ENCODE measurements at regions not wholly inside any gene's neighbourhood (a gene's known extent, or its start where the extent isn't known, plus 50 kb on each side); places are given as distances from the start of the nearest gene placed in this dataset.
"Not testable (repeated sequence)": the region's sequence is repeated elsewhere in the genome, so short reads cannot be mapped to it uniquely, and the experiment has no call there.

GRCh38 chr22:22318723-22319465, 74.3 kb downstream of the VPREB1 start:
- DNase-seq (ENCODE audit: low read depth, low spot score) = no peak
- Histone ChIP-seq H3K27ac (ENCODE audit: low read depth, low read length) (no peak overlapping the region), H3K27me3 (ENCODE audit: control insufficient read depth, insufficient read depth, low read length) (no peaks in the 10 kb centered on the region), H3K4me3 (ENCODE audit: low read depth, low read length) (no peak overlapping the region), H3K9me3 (ENCODE audit: control insufficient read depth, insufficient read depth, low read length) (no peaks in the 10 kb centered on the region)
- no peak for TF ChIP-seq CTCF (IDR thresholded peaks at IDR 0.05; ENCODE audit: low read depth, low read length)
- ChIA-PET POLR2A (no interaction called here), CTCF (interaction anchor here (1.1 kb wide), 1 partner anchor 111 kb away, joined by 3 read pairs; no protein-coding TSS in a partner anchor)

- DNase-seq (ENCODE audit: low read depth, low spot score); H3K4me3 ChIP-seq (ENCODE audit: low read depth, low read length): not testable (repeated sequence)
- CTCF ChIA-PET = interaction anchor here (0.6 to 1.7 kb wide), 9 partner anchors 9 to 260 kb away, joined by 3 to 7 read pairs (median 3); no protein-coding TSS in a partner anchor
These were observed 77.4 kb downstream of the VPREB1 start for GRCh38 chr22:22321743-22322611.

GRCh38 chr22:22322792-22323191, 78.2 kb downstream of the VPREB1 start:
- H3K27me3 ChIP-seq (ENCODE audit: control insufficient read depth, insufficient read depth, low read length) = peaks cover 4% of the 10 kb centered on the region
- TF ChIP-seq CTCF (IDR thresholded peaks at IDR 0.05; ENCODE audit: low read depth, low read length) = no peak
- H3K4me3 ChIP-seq (ENCODE audit: low read depth, low read length) = no peak overlapping the region
- ChIA-PET POLR2A (no interaction called here), CTCF (interaction anchor here (0.6 to 1.7 kb wide), 3 partner anchors 109 to 261 kb away, joined by 3 to 7 read pairs (median 3); no protein-coding TSS in a partner anchor)
- no peak overlapping the region for H3K27ac ChIP-seq (ENCODE audit: low read depth, low read length)
- DNase-seq (ENCODE audit: low read depth, low spot score) = no peak
- no peaks in the 10 kb centered on the region for H3K9me3 ChIP-seq (ENCODE audit: control insufficient read depth, insufficient read depth, low read length)

More at GRCh38 chr22:22321743-22322611, 77.4 kb downstream of the VPREB1 start:
- H3K27ac ChIP-seq (ENCODE audit: low read depth, low read length); POLR2A ChIA-PET; H3K9me3 ChIP-seq (ENCODE audit: control insufficient read depth, insufficient read depth, low read length); H3K27me3 ChIP-seq (ENCODE audit: control insufficient read depth, insufficient read depth, low read length): not testable (repeated sequence)
- peak; percentile 82 for TF ChIP-seq CTCF (IDR thresholded peaks at IDR 0.05; ENCODE audit: low read depth, low read length)

- TF ChIP-seq CTCF (IDR thresholded peaks at IDR 0.05; ENCODE audit: low read depth, low read length) = no peak
- DNase-seq (ENCODE audit: low read depth, low spot score) = no peak
- Histone ChIP-seq H3K4me3 (ENCODE audit: low read depth, low read length) (no peak overlapping the region), H3K27me3 (ENCODE audit: control insufficient read depth, insufficient read depth, low read length) (peaks cover 18% of the 10 kb centered on the region), H3K27ac (ENCODE audit: low read depth, low read length) (no peak overlapping the region), H3K9me3 (ENCODE audit: control insufficient read depth, insufficient read depth, low read length) (no peaks in the 10 kb centered on the region)
- ChIA-PET POLR2A (no interaction called here), CTCF (no interaction called here)
These were observed 83.1 kb downstream of the VPREB1 start for GRCh38 chr22:22327723-22328122.

- no peak for TF ChIP-seq CTCF (IDR thresholded peaks at IDR 0.05; ENCODE audit: low read depth, low read length)
- ChIA-PET POLR2A (no interaction called here), CTCF (no interaction called here)
- no peak for DNase-seq (ENCODE audit: low read depth, low spot score)
- H3K4me3 ChIP-seq (ENCODE audit: low read depth, low read length) = no peak overlapping the region
- H3K27me3 ChIP-seq (ENCODE audit: control insufficient read depth, insufficient read depth, low read length) = peaks cover 20% of the 10 kb centered on the region
- no peaks in the 10 kb centered on the region for H3K9me3 ChIP-seq (ENCODE audit: control insufficient read depth, insufficient read depth, low read length)
- no peak overlapping the region for H3K27ac ChIP-seq (ENCODE audit: low read depth, low read length)
These were observed 85.2 kb downstream of the VPREB1 start for GRCh38 chr22:22329792-22330191.

- CTCF ChIA-PET; H3K9me3 ChIP-seq (ENCODE audit: control insufficient read depth, insufficient read depth, low read length); H3K4me3 ChIP-seq (ENCODE audit: low read depth, low read length); H3K27me3 ChIP-seq (ENCODE audit: control insufficient read depth, insufficient read depth, low read length); POLR2A ChIA-PET; DNase-seq (ENCODE audit: low read depth, low spot score); H3K27ac ChIP-seq (ENCODE audit: low read depth, low read length): not testable (repeated sequence)
These were observed 91.1 kb downstream of the VPREB1 start for GRCh38 chr22:22335640-22336039.

- POLR2A ChIA-PET; H3K27me3 ChIP-seq (ENCODE audit: control insufficient read depth, insufficient read depth, low read length); H3K9me3 ChIP-seq (ENCODE audit: control insufficient read depth, insufficient read depth, low read length); DNase-seq (ENCODE audit: low read depth, low spot score); H3K27ac ChIP-seq (ENCODE audit: low read depth, low read length); CTCF ChIA-PET; H3K4me3 ChIP-seq (ENCODE audit: low read depth, low read length): not testable (repeated sequence)
These were observed 91.7 kb downstream of the VPREB1 start for GRCh38 chr22:22336333-22336732.
